UCSD-AML1 (cell line): ENCODE measurements at regions not wholly inside any gene's neighbourhood (a gene's known extent, or its start where the extent isn't known, plus 50 kb on each side); places are given as distances from the start of the nearest gene placed in this dataset.
"Not testable (repeated sequence)": the region's sequence is repeated elsewhere in the genome, so short reads cannot be mapped to it uniquely, and the experiment has no call there.

Experiments used
- DNase-seq: peaks from one replicate; lab custom pipeline; 2025; ENCODE audit not compliant: unreplicated experiment; lab: John Stamatoyannopoulos, UW

DNA sequence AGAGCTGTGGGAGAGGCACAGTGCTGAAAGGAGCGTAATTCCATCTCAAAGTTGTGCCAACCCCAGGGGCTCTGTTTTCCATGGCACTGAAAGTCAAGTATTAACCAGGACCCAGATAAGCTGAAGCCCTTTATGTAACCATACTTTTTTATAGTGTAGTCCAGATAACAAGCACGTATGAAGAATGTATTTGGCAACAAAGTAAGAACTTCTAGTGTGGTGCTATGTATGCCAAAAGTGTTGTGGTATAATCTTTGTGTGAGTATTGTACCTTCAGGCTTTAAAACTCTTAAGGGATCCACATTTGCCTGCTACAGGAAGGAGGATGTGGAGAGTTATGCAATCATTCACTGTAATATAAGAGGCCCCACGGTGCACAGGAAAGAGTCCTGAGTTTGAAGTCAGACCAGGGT is 129.4 kb downstream of the IBTK start:
- no peak for DNase-seq

DNA sequence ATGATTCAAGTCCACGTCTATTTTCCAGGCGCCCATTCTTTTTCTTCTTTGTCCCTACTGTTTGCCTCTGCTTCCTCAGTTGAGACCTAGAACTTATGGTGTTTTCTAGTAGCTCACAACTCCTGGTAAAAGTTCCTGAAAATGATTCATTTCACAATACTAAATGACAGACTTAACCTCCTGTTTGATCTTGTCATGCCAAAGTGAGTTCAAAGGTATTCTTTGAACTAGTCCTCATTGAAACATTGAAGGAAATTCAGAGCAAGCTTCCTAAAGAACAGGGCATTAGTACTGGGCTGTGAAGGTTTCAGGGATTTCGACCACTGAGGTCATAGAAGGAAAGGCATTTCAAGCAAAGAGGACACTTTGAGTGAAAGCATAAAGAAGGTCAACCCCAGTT is 132.8 kb downstream of the IBTK start:
- no peak for DNase-seq

DNA sequence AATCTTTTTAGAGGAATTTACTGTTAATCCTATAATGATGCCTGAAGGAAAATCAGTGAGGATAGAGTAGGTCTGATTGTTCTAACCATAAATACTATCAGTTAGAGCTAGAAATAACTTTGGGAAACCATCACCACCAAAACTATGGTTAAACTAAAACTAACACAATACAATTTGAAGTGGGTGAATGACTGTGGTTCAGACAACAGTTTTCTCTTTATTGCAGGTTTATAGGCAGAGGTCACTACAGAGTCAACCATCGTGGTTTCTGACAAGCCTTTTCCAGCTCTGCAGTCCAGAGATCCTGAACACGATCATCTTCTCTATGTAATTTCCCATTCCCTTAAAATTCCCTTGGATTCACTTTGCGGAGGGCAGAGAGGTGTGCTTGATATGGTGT is 134.3 kb downstream of the IBTK start:
- DNase-seq: no peak

DNA sequence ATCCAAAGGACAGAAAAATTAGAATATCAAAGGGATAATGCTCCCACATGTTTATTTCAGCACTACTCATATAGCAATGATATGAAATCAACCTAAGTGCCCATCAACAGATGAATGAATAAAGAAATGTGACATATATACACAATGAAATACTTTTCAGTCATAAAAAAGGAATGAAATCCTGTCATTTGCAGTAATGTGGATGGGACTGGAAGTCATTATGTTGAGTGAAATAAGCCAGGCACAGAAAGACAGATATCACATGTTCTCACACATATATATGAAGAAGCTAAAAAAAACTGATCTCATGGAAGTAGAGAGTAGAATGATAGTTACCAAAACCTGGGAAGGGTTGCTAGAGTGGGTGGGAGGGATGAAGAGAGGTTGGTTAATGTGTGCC is 135.7 kb downstream of the IBTK start:
- DNase-seq: no peak

DNA sequence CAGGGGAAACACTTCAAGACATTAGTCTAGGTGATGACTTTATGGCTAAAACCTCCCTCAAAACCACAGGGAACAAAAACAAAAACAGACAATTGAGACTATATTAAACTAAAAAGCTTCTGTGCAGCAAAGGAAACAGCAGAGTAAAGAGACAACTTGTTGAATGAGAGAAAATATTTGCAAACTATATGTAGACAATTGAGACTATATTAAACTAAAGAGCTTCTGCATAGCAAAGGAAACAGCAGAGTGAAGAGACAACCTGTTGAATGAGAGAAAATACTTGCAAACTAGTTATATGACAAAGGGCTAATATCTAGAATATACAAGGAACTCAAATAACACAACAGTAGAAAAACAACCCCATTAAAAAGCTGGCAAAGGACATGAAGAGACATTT is 136.4 kb downstream of the IBTK start:
- no peak for DNase-seq

DNA sequence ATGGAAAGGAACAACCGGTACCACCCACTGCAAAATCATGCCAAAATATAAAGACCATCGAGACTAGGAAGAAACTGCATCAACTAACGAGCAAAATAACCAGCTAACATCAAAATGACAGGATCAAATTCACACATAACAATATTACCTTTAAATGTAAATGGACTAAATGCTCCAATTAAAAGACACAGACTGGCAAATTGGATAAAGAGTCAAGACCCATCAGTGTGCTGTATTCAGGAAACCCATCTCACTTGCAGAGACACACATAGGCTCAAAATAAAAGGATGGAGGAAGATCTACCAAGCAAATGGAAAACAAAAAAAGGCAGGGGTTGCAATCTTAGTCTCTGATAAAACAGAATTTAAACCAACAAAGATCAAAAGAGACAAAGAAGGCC is 144.4 kb downstream of the IBTK start:
- DNase-seq: not testable (repeated sequence)

DNA sequence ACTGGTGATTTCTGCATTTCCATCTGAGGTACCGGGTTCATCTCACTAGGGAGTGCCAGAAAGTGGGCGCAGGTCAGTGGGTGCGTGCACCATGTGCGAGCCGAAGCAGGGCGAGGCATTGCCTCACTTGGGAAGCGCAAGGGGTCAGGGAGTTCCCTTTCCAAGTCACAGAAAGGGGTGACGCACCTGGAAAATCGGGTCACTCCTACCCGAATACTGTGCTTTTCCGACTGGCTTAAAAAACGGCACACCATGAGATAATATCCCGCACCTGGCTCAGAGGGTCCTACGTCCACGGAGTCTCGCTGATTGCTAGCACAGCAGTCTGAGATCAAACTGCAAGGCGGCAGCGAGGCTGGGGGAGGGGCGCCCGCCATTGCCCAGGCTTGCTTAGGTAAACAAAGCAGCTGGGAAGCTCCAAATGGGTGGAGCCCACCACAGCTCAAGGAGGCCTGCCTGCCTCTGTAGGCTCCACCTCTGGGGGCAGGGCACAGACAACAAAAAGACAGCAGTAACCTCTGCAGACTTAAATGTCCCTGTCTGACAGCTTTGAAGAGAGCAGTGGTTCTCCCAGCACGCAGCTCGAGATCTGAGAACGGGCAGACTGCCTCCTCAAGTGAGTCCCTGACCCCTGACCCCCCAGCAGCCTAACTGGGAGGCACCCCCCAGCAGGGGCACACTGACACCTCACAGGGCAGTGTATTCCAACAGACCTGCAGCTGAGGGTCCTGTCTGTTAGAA is 146.0 kb downstream of the IBTK start:
- not testable (repeated sequence) for DNase-seq

DNA sequence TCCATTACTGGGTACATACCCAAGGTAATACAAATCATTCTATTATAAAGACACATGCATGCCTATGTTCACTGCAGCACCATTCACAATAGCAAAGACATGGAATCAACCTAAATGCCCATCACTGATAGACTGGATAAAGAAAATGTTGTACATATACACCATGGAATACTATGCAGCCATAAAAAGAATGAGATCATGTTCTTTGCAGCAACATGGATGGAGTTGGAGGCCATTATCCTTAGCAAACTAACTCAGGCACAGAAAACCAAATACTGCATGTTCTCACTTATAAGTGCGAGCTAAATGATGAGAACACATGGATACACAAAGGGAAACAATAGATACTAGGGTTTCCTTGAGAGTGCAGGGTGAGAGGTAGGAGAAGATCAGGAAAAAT is 146.8 kb downstream of the IBTK start:
- not testable (repeated sequence) for DNase-seq

DNA sequence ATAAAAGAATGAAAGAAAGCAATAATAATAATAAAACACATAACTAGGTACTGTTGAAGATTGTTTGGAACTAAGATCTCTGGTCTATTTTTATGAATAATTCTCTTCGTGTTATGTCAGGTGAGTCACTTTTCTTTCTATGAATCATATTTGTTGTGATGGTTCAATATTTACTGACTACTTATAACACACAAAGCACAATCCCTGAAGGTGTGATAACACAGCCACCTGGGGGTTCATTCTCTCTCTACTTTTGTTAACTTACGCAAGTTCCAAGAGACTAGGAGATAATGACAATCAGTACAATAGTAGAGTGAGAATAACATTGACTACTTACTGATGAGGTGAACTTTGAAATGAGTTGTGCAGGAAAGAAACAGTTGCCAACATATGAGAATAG is 149.9 kb downstream of the IBTK start:
- no peak for DNase-seq

DNA sequence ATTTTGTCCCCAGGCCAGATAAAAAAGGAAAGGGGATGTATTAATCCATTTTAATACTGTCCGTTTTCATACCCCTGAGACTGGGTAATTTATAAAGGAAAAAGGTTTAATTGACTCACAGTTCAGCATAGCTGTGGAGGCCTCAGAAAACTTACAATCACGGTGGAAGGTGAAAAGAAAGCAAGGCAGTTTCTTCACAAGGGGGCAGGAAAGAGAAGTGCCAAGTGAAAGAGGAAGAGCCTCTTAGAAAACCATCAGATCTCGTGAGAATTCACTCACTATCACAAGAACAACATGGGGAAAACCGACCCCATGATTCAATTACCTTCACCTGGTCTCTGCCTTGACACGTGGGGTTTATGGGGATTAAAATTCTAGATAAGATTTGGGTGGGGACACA is 152.5 kb downstream of the IBTK start:
- DNase-seq: no peak

DNA sequence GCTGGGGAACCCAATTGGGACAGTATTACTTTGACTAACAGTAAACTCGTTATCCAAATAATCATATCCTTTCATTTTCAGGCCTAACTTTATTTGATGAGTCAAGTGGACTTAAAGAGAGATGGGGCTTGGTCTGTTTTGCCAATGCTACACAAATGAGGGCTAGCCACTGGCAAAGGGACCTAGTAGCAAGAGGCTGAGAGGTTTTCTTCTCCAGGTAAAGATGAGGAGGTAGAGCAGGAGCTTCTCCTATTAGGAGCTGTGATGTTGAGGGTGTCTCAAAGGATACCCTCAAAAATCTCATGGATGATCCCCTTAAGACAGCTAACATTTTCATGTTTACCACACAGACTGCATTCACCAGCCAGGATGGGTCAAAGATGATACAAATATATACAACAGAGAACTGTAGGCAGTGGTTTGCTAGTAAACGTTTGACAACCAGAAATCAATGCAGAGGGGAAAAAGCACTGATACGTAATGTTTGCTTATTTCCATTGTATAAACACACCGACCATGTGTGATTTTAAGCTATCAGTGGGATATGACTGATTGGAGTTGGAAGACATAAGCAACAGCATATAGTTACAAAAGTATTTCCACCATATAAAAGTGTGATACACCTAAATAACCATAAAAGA is 153.3 kb downstream of the IBTK start:
- no peak for DNase-seq

DNA sequence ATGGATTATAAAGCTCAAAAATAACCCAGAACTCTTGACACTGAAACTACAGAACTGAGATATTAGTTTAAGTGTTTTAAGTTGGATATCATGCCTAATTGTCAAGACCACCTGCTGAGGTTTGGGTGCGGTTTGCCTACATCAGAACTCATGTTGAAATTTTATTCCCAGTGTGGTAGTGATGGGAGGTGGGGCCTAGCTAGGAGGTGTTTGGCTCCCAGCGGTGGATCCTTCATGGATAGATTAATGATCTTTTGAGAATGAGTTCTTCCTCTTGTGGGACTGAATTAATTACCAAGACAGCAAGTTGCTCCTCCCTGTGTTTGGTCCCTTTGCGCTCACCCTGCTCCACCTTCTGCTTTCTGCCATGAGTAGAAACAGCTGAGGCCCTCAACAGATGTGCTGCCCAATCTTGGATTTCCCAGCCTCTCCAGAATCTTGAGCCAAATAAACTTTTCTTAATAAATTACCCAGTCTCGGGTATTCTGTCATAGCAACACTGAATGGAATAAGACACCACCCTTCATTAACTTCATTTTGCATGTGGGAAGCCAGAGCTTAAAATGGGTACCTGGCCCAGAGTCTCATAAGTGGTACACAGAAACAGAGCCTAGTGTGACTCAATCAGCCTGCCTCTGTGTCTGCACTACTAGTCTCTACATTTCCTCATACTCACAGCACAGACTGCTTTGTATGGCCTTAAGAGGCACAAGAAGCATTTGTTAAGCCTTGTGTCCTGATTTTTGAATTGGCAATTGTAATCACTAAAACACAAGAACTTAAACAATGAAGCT is 158.4 kb downstream of the IBTK start:
- no peak for DNase-seq

DNA sequence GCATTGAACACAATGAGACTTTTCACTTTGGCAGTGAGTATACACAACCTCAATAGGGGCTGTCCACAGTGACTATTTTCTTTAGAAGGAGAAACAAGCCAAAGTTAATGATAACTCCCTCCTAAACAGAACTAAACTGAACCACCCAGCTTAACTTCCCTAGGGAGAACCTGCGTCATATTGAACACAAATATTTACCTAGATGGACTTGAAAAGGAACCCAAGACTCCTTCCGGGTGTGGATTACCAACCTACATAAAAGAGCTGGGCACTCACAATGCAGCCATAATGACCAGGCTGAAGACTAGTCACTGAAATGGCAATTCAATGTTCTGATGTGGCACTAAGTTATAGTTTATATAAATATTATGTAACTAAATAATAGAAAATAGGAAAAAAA is 160.6 kb downstream of the IBTK start:
- DNase-seq: no peak

DNA sequence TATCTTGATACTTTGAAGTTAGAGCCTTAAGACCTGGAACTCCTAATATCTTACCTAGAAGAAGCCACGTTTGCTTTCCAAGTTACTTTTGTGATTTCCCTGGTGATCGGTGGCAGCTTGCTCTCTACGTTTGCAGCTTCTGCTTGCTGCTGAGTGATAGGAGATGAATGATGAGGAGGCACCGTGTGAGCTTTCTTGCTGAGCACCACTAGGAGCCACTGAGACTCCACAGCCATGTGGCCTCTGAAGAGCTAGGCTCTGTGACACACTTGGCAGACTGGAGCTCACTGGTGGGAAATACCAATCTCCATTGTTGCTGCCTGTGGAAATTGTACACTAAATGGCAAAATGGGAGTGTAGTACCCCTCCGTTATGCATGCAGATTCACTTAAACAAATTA is 161.8 kb downstream of the IBTK start:
- no peak for DNase-seq

DNA sequence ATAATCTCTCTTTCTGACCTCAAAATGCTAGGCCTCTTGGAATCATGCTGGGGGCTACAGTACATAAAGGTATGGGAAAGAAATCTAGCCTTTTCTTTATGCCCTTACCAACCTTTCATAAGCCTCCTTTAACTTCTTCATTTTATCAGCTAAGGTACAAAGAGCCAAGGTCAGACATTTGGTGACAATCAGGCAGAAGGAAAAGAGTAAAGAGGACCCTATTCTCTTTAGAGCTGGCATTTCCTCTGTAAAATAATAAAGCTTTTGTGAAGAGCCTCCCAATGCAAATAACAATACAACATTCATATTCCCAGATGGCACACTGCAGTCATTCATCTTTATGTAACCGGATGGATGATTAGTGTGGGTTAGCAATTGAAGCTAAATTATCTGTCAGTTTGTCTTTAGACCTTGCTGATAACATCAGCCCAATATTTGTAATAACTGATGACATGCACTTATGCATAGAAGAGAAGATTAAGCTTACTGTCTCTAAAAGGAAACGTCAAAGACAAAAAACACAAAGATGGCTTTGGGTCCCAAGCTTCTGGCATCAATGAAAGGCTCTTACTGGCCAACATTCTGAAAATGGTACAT is 163.1 kb downstream of the IBTK start:
- no peak for DNase-seq

DNA sequence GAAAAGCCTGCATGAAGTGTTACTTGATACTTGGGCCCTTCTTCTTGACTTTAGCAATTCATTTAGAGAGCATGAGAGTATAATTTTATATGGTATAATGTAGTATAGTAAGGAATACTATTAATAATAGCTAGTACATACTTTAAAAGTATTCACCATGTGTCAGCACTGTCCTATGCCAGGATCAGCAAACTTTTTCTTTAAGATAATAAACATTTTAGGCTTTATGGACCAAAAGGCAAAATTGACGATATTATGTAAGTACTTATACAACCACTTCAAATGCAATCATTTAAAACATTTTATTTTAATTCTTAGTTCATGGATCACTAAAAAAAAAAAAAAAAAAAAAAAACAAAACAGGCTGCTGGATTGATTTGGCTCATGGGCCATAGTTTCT is 163.9 kb downstream of the IBTK start:
- no peak for DNase-seq

DNA sequence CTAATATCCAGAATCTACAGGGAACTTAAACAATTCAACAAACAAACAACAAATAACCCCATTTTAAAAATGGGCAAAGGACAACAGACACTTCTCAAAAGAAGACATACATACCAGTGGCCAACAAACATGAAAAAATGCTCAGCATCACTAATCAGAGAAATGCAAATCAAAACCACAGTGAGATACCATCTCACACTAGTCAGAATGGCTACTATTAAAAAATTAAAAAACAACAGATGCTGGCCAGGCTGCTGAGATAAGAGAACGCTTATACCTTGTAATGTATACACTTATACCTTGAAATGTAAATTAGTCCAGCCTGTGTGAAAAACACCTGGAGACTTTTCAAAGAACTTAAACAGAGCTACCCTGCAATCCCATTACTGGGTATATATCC is 166.8 kb downstream of the IBTK start:
- DNase-seq: no peak

DNA sequence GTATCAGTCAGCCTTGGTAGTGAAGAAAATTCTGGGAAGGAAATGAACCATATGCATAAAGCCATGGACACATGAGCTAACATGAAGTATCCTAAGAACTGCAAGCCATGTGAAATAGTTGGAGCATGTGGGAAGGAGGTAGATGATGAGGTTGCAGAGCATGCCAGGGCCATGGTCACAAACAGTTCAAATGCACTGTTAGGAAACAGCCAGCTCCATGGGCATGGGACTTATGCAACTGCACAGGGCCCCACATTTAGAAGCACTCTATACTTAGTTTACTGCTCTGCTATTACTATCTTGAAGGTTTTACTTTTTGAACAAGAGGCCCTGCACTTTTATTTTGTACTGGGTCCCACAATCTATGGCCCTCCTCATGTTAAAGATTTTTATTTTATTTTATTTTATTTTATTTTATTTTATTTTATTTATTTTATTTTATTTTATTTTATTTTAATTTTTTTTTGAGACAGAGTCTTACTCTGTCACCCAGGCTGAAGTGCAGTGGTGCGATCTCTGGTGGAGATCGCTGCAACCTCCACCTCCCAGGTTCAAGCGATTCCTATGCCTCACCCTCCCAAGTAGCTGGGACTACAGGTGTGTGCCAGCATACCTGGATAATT is 169.1 kb downstream of the IBTK start:
- DNase-seq: no peak

DNA sequence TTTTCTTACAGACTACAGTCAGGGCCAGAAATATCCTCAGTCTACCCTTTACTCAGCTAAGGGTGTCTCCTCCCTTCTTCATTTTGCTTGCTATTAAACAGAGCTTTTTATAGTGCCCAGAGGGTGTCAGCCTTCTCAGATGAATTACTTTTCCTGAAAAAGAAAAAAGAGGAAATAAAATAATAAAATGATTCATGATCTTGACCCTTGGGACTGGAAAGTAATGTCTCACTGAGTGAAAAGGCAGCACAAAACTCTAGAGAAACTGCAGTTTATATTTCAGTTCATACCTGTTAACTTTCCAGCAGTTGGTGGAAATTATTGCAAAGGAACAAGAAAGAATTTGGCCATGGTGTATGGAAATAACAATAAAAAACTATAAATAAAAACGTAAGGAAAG is 170.6 kb downstream of the IBTK start:
- no peak for DNase-seq

DNA sequence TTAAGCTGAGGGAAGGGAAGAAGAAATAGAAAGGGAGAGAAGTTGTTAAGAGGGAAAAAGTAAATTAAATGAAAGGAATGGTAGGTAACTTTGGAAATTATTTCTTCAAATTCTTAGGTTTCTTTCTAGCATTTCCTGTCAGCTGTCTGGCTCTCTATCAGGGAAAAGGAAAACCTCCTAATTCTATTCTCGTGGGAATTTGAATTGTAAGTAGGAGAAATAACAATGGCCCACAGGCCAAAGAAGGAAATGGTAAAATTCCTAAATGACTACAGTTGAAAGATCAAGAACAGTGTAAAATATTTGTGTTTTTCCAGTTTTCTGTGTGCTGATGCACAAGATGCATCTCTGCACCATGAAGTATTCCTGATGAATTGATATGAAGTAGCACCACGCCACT is 173.0 kb downstream of the IBTK start:
- DNase-seq: no peak

DNA sequence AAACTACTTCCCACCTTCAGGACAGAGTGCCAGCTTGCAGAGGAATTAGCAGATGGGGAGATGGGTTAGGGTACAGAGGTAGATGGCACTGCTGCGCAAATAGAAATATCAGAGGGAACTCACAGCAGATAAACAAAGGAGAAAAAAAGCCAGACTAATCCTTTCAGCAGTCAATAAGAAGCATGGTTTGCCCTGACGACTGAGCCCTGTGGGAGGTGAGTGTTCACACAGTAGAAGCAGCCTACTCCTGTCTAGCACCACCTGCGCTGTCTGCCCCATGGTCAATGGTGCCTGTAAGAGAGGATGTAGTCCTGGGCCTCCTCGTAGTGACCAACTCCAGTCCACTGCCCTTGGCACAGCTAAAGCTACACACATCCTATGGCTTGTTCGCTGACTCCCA is 174.1 kb downstream of the IBTK start:
- DNase-seq: no peak
